GM19351 (cell line): ENCODE measurements at regions not wholly inside any gene's neighbourhood (a gene's known extent, or its start where the extent isn't known, plus 50 kb on each side); places are given as distances from the start of the nearest gene placed in this dataset.
"Not testable (repeated sequence)": the region's sequence is repeated elsewhere in the genome, so short reads cannot be mapped to it uniquely, and the experiment has no call there.

Source experiments
- ATAC-seq: cut with Tn5 transposase; IDR thresholded peaks from one replicate; pipeline ENCODE4 v1.9.1; 2021; ENCODE audit warnings: mild to moderate bottlenecking, moderate library complexity; ENCODE audit not compliant: unreplicated experiment

GRCh38 chr5:27463446-27464149 is 425.2 kb upstream of the CDH9 start:
- ATAC-seq: no peak

- no peak for ATAC-seq
Measured at GRCh38 chr5:27462936-27463335, 424.6 kb upstream of the CDH9 start.

GRCh38 chr5:27458287-27458686 is 419.9 kb upstream of the CDH9 start:
- ATAC-seq: no peak

GRCh38 chr5:27451377-27451776 is 413.0 kb upstream of the CDH9 start:
- no peak for ATAC-seq

GRCh38 chr5:27450607-27451006 is 412.2 kb upstream of the CDH9 start:
- ATAC-seq: no peak

- ATAC-seq: not testable (repeated sequence)
Measured at GRCh38 chr5:27439383-27439782, 401.0 kb upstream of the CDH9 start.

GRCh38 chr5:27437594-27438200 is 399.3 kb upstream of the CDH9 start:
- ATAC-seq: no peak

- no peak for ATAC-seq
Measured at GRCh38 chr5:27434335-27434734, 395.9 kb upstream of the CDH9 start.

- ATAC-seq: no peak
Measured at GRCh38 chr5:27414099-27414498, 375.7 kb upstream of the CDH9 start.

- no peak for ATAC-seq
Measured at GRCh38 chr5:27412384-27412783, 374.0 kb upstream of the CDH9 start.

- ATAC-seq: no peak
Measured at GRCh38 chr5:27406020-27406419, 367.6 kb upstream of the CDH9 start.

GRCh38 chr5:27403243-27403882 is 365.0 kb upstream of the CDH9 start:
- no peak for ATAC-seq

- ATAC-seq: no peak
Measured at GRCh38 chr5:27402828-27403227, 364.4 kb upstream of the CDH9 start.

- ATAC-seq: no peak
Measured at GRCh38 chr5:27396998-27397397, 358.6 kb upstream of the CDH9 start.

GRCh38 chr5:27392716-27393115 is 354.3 kb upstream of the CDH9 start:
- ATAC-seq: no peak

- ATAC-seq: no peak
Measured at GRCh38 chr5:27389696-27390095, 351.3 kb upstream of the CDH9 start.

GRCh38 chr5:27388755-27389154 is 350.4 kb upstream of the CDH9 start:
- ATAC-seq: no peak

- no peak for ATAC-seq
Measured at GRCh38 chr5:27387535-27388073, 349.2 kb upstream of the CDH9 start.

- ATAC-seq: no peak
Measured at GRCh38 chr5:27381686-27382085, 343.3 kb upstream of the CDH9 start.

- ATAC-seq: no peak
Measured at GRCh38 chr5:27377626-27378025, 339.2 kb upstream of the CDH9 start.

- ATAC-seq: no peak
Measured at GRCh38 chr5:27353970-27354369, 315.6 kb upstream of the CDH9 start.

GRCh38 chr5:27353540-27353939 is 315.2 kb upstream of the CDH9 start:
- ATAC-seq: no peak
